Dedifferentiated amniotic fluid mesenchymal stem cell (primary cell): ENCODE measurements at regions not wholly inside any gene's neighbourhood (a gene's known extent, or its start where the extent isn't known, plus 50 kb on each side); places are given as distances from the start of the nearest gene placed in this dataset.
"Not testable (repeated sequence)": the region's sequence is repeated elsewhere in the genome, so short reads cannot be mapped to it uniquely, and the experiment has no call there.

Experiments
- DNase-seq: peaks from one replicate; pipeline ENCODE4 v3.0.0-alpha.2; 2016; ENCODE audit errors: extremely low spot score

- DNase-seq: no peak
Measured at GRCh38 chr6:121548131-121548530, 112.7 kb downstream of the GJA1 start.

- DNase-seq: peak; percentile 78
Measured at GRCh38 chr6:121549736-121550135, 114.3 kb downstream of the GJA1 start.

- no peak for DNase-seq
Measured at GRCh38 chr6:121550491-121551010, 115.1 kb downstream of the GJA1 start.

- DNase-seq: no peak
Measured at GRCh38 chr6:121555201-121555600, 119.8 kb downstream of the GJA1 start.

GRCh38 chr6:121556149-121556548 is 120.7 kb downstream of the GJA1 start:
- DNase-seq: not testable (repeated sequence)

GRCh38 chr6:121557146-121557940 is 121.9 kb downstream of the GJA1 start:
- DNase-seq: no peak

- no peak for DNase-seq
Measured at GRCh38 chr6:121559611-121560269, 124.3 kb downstream of the GJA1 start.

- DNase-seq: no peak
Measured at GRCh38 chr6:121560476-121560875, 125.0 kb downstream of the GJA1 start.

- no peak for DNase-seq
Measured at GRCh38 chr6:121563286-121563685, 127.8 kb downstream of the GJA1 start.

- DNase-seq: not testable (repeated sequence)
Measured at GRCh38 chr6:121564529-121564928, 129.1 kb downstream of the GJA1 start.

GRCh38 chr6:121571455-121571854 is 136.0 kb downstream of the GJA1 start:
- DNase-seq: no peak

GRCh38 chr6:121573481-121573880 is 138.0 kb downstream of the GJA1 start:
- no peak for DNase-seq

- DNase-seq: no peak
Measured at GRCh38 chr6:121578216-121578615, 142.8 kb downstream of the GJA1 start.

GRCh38 chr6:121579478-121579877 is 144.0 kb downstream of the GJA1 start:
- no peak for DNase-seq

GRCh38 chr6:121581327-121581726 is 145.9 kb downstream of the GJA1 start:
- DNase-seq: no peak

GRCh38 chr6:121582262-121582661 is 146.8 kb downstream of the GJA1 start:
- DNase-seq: no peak

- peak; percentile 56 for DNase-seq
Measured at GRCh38 chr6:121584586-121585369, 149.3 kb downstream of the GJA1 start.

GRCh38 chr6:121590438-121590837 is 155.0 kb downstream of the GJA1 start:
- no peak for DNase-seq

- DNase-seq: no peak
Measured at GRCh38 chr6:121590916-121591315, 155.5 kb downstream of the GJA1 start.

GRCh38 chr6:121592261-121592935 is 157.0 kb downstream of the GJA1 start:
- no peak for DNase-seq

- no peak for DNase-seq
Measured at GRCh38 chr6:121593011-121593641, 157.7 kb downstream of the GJA1 start.
